Type B pancreatic cell (in vitro differentiated cells): ENCODE measurements at regions not wholly inside any gene's neighbourhood (a gene's known extent, or its start where the extent isn't known, plus 50 kb on each side); places are given as distances from the start of the nearest gene placed in this dataset.

Source experiments
- DNase-seq: peaks from one replicate; pipeline ENCODE4 v3.0.0; 2021; ENCODE audit warnings: mixed read lengths; ENCODE audit not compliant: unreplicated experiment; ENCODE audit errors: extremely low spot score
- H3K27ac Mint-ChIP-seq: 2 replicates; pipeline ENCODE4 v1.8.0; 2021; ENCODE audit warnings: mild to moderate bottlenecking, mixed read lengths
- H3K27me3 Mint-ChIP-seq: 2 replicates; pipeline ENCODE4 v1.8.0; 2021; ENCODE audit warnings: mixed read lengths
- H3K36me3 Mint-ChIP-seq: 2 replicates; pipeline ENCODE4 v1.8.0; 2021; ENCODE audit warnings: mixed read lengths
- H3K4me1 Mint-ChIP-seq: one replicate; pipeline ENCODE4 v1.8.0; 2021; ENCODE audit warnings: mixed read lengths; ENCODE audit not compliant: unreplicated experiment
- H3K4me3 Mint-ChIP-seq: 2 replicates; pipeline ENCODE4 v1.8.0; 2021; ENCODE audit warnings: mild to moderate bottlenecking, mixed read lengths
- H3K9me3 Mint-ChIP-seq: 2 replicates; pipeline ENCODE4 v1.8.0; 2021; ENCODE audit warnings: mixed read lengths
- TF ChIP-seq, protein P1 (sequence below): fragments of 200-600 bp; sonication (generic); conservative IDR thresholded peaks from 2 replicates; pipeline ENCODE4 v1.5.0; 2021; ENCODE audit warnings: antibody characterized with exemption, mild to moderate bottlenecking

DNA sequence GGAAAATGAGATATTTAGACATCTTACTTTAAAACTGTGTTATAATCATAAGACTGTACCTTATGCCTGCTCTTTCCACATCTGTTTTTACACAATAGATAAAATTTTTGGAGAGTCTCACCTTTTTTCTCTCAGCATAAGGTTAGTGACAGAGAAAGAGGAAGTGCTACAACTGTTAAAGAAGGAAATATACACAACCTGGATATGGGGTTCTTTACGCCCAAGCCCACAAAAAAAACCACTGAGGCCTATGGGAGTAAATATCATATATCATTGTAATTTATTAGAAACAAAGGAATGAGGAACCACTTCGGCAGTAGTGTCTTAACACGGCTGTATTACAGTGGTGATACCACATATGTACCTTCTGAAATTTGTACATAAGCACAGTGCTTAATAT is 265.9 kb upstream of the GK2 start:
- H3K4me3 Mint-ChIP-seq = no peak overlapping the region
- H3K27me3 Mint-ChIP-seq = no peaks in the 10 kb centered on the region
- H3K27ac Mint-ChIP-seq = no peak overlapping the region
- TF ChIP-seq, protein P1, sequence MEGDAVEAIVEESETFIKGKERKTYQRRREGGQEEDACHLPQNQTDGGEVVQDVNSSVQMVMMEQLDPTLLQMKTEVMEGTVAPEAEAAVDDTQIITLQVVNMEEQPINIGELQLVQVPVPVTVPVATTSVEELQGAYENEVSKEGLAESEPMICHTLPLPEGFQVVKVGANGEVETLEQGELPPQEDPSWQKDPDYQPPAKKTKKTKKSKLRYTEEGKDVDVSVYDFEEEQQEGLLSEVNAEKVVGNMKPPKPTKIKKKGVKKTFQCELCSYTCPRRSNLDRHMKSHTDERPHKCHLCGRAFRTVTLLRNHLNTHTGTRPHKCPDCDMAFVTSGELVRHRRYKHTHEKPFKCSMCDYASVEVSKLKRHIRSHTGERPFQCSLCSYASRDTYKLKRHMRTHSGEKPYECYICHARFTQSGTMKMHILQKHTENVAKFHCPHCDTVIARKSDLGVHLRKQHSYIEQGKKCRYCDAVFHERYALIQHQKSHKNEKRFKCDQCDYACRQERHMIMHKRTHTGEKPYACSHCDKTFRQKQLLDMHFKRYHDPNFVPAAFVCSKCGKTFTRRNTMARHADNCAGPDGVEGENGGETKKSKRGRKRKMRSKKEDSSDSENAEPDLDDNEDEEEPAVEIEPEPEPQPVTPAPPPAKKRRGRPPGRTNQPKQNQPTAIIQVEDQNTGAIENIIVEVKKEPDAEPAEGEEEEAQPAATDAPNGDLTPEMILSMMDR = no peak
- DNase-seq = no peak
- H3K36me3 Mint-ChIP-seq = no peaks in the 10 kb centered on the region
- H3K9me3 Mint-ChIP-seq = no peaks in the 10 kb centered on the region
- no peaks in the 10 kb centered on the region for H3K4me1 Mint-ChIP-seq

DNA sequence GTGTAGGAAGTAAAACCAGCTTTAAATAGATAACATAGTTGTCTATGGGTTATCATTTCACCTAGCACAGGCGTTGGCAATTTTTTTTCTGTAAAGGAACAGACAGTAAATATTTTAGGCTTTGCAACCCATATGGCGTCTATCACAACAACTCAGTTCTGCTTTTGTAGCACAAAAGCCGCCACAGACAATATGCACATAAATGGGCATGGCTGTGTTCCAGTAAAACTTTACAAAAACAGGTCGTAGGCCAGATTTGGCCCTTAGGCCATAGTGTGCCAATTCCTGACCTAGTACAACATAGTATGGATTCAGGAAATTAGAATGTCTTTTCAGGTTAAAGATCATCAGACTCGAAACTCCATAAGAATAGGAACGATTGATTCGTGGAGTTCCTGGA is 265.3 kb upstream of the GK2 start:
- Mint-ChIP-seq H3K27ac (no peak overlapping the region), H3K36me3 (no peaks in the 10 kb centered on the region), H3K4me3 (no peak overlapping the region), H3K27me3 (no peaks in the 10 kb centered on the region), H3K9me3 (no peaks in the 10 kb centered on the region), H3K4me1 (no peaks in the 10 kb centered on the region)
- TF ChIP-seq, protein P1 = no peak
- no peak for DNase-seq

DNA sequence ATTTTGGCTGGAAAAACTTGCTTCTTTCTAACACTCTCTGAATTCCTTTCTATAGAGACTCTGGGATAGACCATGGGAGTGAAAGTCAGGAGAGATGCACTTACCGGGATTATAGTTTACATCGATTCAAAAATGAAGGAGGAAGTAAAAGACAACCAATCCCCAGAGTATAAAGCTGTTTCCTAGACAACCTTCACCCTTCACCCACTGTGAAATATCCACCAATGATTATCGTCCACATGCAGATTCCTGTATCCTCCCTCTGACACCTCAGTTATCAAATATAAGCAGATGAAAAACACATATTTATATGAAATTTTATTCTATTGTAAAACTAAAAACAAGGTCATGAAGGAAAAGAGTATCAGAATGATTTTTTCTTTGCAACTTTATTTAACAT is 258.8 kb upstream of the GK2 start:
- no peaks in the 10 kb centered on the region for H3K9me3 Mint-ChIP-seq
- no peak for DNase-seq
- H3K36me3 Mint-ChIP-seq = no peaks in the 10 kb centered on the region
- no peaks in the 10 kb centered on the region for H3K4me1 Mint-ChIP-seq
- TF ChIP-seq, protein P1 = no peak
- H3K27me3 Mint-ChIP-seq = no peaks in the 10 kb centered on the region
- H3K27ac Mint-ChIP-seq = no peak overlapping the region
- H3K4me3 Mint-ChIP-seq = no peak overlapping the region

DNA sequence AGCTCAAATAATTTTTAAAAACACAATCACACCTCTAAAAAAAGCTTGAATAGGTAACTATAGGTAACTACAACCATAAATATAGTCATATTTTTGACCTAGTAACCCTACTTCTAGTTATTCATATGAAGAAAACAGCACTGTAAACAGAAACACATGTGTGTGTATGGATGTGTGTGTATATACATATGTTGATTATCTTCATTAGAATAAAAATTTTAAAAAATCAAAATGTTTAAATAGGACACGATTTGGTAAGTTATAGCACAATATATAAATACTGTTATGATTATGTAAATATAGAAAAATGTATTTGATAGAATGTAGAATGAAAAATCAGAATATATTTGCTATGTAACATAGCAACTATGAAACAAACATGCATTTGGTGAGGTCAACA is 258.1 kb upstream of the GK2 start:
- no peak overlapping the region for H3K4me3 Mint-ChIP-seq
- no peaks in the 10 kb centered on the region for H3K4me1 Mint-ChIP-seq
- TF ChIP-seq, protein P1 = no peak
- H3K36me3 Mint-ChIP-seq = no peaks in the 10 kb centered on the region
- no peaks in the 10 kb centered on the region for H3K27me3 Mint-ChIP-seq
- no peaks in the 10 kb centered on the region for H3K9me3 Mint-ChIP-seq
- no peak for DNase-seq
- H3K27ac Mint-ChIP-seq = no peak overlapping the region

DNA sequence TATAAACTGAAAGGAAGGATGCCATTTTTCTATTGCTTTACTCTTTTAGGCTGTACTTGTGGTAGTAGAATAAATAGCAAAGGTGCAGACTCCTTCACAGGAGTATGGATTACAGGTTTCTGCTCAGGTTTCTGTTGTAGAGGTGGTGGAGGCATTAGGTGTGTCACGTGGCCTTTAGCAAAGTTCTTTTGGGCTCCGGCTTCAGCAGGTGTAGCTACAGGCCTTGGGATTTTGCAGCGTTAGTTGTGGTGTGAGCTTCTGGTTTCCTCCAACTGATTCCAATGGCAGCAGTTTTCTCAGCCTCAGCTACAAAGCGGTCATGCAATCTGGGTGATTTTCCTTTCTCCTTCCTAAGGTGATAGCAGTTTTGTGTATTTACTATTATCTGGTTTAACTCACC is 255.8 kb upstream of the GK2 start:
- Mint-ChIP-seq H3K9me3 (peaks cover 6% of the 10 kb centered on the region), H3K4me1 (no peaks in the 10 kb centered on the region), H3K27ac (no peak overlapping the region), H3K27me3 (no peaks in the 10 kb centered on the region), H3K4me3 (no peak overlapping the region), H3K36me3 (no peaks in the 10 kb centered on the region)
- TF ChIP-seq, protein P1 = no peak
- DNase-seq = no peak

DNA sequence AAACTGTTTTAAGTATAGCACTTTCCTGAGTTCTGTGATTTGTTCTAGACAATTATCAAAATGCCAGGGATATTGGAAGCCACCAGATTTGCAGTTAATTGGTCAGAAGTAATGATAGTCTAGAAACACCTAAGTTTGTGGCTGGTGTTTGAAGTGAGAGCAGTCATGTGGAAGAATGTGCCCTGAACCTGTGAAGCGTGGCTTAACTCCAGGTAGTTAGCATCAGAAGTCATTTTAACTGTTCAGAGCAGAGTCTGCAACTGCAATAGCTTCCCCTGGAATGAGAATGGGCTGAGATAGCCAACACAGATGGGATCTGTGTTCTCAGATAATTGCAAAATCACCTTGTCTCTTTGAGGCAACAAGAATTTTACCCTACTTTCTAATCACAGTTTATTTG is 255.1 kb upstream of the GK2 start:
- Mint-ChIP-seq H3K36me3 (no peaks in the 10 kb centered on the region), H3K27me3 (no peaks in the 10 kb centered on the region), H3K27ac (no peak overlapping the region), H3K4me3 (no peak overlapping the region), H3K9me3 (peaks cover 6% of the 10 kb centered on the region), H3K4me1 (no peaks in the 10 kb centered on the region)
- TF ChIP-seq, protein P1 = no peak
- DNase-seq = no peak
